Uterus (tissue), 3 donors: ENCODE measurements at regions not wholly inside any gene's neighbourhood (a gene's known extent, or its start where the extent isn't known, plus 50 kb on each side); places are given as distances from the start of the nearest gene placed in this dataset.

Experiments used
- DNase-seq, 2 donors: peaks; one replicate each; pipeline ENCODE4 v3.0.0-alpha.2; 2019 to 2020
- H3K27ac ChIP-seq, 2 donors: fragments of 200-600 bp; sonication (generic); 1 replicate in 1 of 2; 2 replicates in 1 of 2; pipeline ENCODE4 v1.5.1; 2016 to 2018
- H3K27me3 ChIP-seq, 2 donors: fragments of 200-600 bp; sonication (generic); one replicate each; pipeline ENCODE4 v1.5.1; 2018 to 2019; ENCODE audit warnings: control low read depth in 1 of 2
- H3K36me3 ChIP-seq, 2 donors: fragments of 200-600 bp; sonication (generic); one replicate each; pipeline ENCODE4 v1.5.1; 2019; ENCODE audit warnings: control low read depth in 1 of 2
- H3K4me1 ChIP-seq, 2 donors: fragments of 200-600 bp; sonication (generic); one replicate each; pipeline ENCODE4 v1.5.1; 2018 to 2019; ENCODE audit warnings: control low read depth in 1 of 2
- H3K4me3 ChIP-seq, 2 donors: fragments of 200-600 bp; sonication (generic); 1 replicate in 1 of 2; 2 replicates in 1 of 2; pipeline ENCODE4 v1.5.1; 2018 to 2019; ENCODE audit warnings: mild to moderate bottlenecking in 1 of 2
- H3K9me3 ChIP-seq, 2 donors: fragments of 200-600 bp; sonication (generic); one replicate each; pipeline ENCODE4 v1.5.1; 2019; ENCODE audit warnings: control low read depth in 1 of 2
- CTCF ChIP-seq, 4 experiments: fragments of 200-600 bp in 2 of 4; fragments of 450-650 bp in 2 of 4; sonication (generic) in 2 of 4; IDR thresholded peaks; one replicate each; pipeline ENCODE4 v1.5.1; 2016 to 2019; ENCODE audit warnings: antibody characterized with exemption in 4 of 4, mild to moderate bottlenecking in 2 of 4, moderate library complexity in 1 of 4
- POLR2A ChIP-seq, 2 donors: fragments of 450-650 bp; IDR thresholded peaks; one replicate each; pipeline ENCODE4 v1.6.1; 2016; ENCODE audit warnings: antibody characterized with exemption in 2 of 2, mild to moderate bottlenecking in 1 of 2, moderate library complexity in 1 of 2
- intact Hi-C: fragments of 100-400 bp; cut with DNase I; formaldehyde crosslinking; loops from one replicate; pipeline ENCODE4 v1.15.1; 2023; ENCODE audit warnings: low total_unique reads
- donor health status: DM: yes; HTN: yes; CAD: no.

DNA sequence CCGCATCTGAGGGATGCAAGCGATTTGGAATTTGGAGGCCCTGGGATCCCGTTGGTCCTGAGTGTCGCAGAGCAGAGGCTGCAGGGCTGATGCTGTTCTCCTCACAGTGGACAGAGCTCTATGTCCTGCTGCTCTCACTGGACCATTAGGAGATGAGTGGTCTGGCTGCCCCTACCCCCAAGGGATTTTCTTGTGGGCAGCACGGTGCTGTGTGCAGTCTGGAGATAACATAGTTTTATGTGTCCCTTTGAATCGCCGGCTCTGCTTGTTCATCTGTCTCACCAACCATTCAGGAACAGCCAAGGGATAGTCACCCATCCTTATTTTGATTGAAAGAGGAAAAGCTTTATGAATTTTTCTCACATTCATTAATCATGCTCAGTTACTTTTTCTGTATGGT is 49.9 kb downstream of the CHRM3 start:
- intact Hi-C loops = no loop called here
- Histone ChIP-seq H3K4me3 (no peak overlapping the region), H3K9me3 (no peaks in the 10 kb centered on the region), H3K36me3 (no peaks in the 10 kb centered on the region), H3K27me3 (no peaks in the 10 kb centered on the region), H3K27ac (no peak overlapping the region), H3K4me1 (no peaks in the 10 kb centered on the region)
- TF ChIP-seq POLR2A (IDR thresholded peaks at IDR 0.05) = no peak
- no peak for TF ChIP-seq CTCF (IDR thresholded peaks at IDR 0.05)
- DNase-seq = no peak

- Histone ChIP-seq H3K4me1 (no peaks in the 10 kb centered on the region), H3K36me3 (no peaks in the 10 kb centered on the region), H3K27me3 (no peaks in the 10 kb centered on the region), H3K9me3 (no peaks in the 10 kb centered on the region), H3K27ac (no peak overlapping the region), H3K4me3 (no peak overlapping the region)
- TF ChIP-seq CTCF (IDR thresholded peaks at IDR 0.05) (no peak), POLR2A (IDR thresholded peaks at IDR 0.05) (no peak)
- DNase-seq = no peak
- intact Hi-C loops = no loop called here
Observed at GRCh38 chr1:239437822-239438221, 51.5 kb downstream of the CHRM3 start.

DNA sequence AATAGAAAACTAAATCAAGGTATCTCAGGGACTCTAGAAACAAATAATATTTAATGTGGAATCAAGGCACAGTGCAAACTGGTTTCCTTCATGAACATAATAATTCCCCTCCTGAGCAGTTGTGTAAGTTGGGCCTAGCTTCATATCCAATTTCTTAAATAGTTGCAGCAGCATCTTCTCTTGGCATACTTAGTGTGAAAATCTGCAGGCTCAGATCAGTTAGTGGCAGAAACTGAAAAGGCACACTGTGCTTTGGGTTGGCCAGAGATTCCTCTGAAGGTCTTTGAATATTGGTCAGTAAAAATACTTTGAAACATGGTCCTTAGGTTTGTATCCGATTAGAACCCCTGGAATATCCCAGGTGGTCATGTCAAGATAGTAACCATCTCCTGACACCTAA is 52.5 kb downstream of the CHRM3 start:
- Histone ChIP-seq H3K4me1 (no peaks in the 10 kb centered on the region), H3K27me3 (no peaks in the 10 kb centered on the region)
- TF ChIP-seq POLR2A (IDR thresholded peaks at IDR 0.05) (no peak), CTCF (IDR thresholded peaks at IDR 0.05) (no peak)

DNA sequence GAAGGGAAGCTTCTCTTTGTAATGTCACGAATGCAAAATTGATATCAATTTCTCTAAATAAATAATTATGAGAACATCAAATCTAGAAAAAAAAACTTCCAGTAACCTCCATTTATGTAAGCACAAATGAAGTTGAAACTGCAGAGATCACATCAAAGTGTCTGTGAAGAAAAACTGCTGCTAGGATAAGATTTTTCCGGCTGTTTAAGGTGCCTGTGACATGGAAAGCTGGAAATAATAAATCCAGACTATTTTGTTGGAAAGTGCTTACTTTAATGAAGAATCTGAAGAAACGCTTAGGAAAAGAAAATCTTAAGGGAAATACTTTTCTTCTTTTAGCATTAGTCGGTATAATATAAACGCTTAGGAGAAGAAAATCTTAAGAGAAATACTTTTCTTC is 57.0 kb downstream of the CHRM3 start:
- no peaks in the 10 kb centered on the region for H3K27me3 ChIP-seq
- H3K27ac ChIP-seq = peak overlapping the region in 1 of 2 donors; percentile 58
- intact Hi-C loops = no loop called here
- no peaks in the 10 kb centered on the region for H3K4me1 ChIP-seq
- H3K4me3 ChIP-seq = no peak overlapping the region
- TF ChIP-seq CTCF (IDR thresholded peaks at IDR 0.05) = no peak
- no peak for TF ChIP-seq POLR2A (IDR thresholded peaks at IDR 0.05)
- H3K36me3 ChIP-seq = no peaks in the 10 kb centered on the region
- no peaks in the 10 kb centered on the region for H3K9me3 ChIP-seq
- DNase-seq = no peak

More for the DNA sequence above, 52.5 kb downstream of the CHRM3 start:
- H3K36me3 ChIP-seq = no peaks in the 10 kb centered on the region
- no peak for DNase-seq
- H3K4me3 ChIP-seq = no peak overlapping the region
- intact Hi-C loops = no loop called here
- H3K9me3 ChIP-seq = no peaks in the 10 kb centered on the region
- H3K27ac ChIP-seq = no peak overlapping the region

DNA sequence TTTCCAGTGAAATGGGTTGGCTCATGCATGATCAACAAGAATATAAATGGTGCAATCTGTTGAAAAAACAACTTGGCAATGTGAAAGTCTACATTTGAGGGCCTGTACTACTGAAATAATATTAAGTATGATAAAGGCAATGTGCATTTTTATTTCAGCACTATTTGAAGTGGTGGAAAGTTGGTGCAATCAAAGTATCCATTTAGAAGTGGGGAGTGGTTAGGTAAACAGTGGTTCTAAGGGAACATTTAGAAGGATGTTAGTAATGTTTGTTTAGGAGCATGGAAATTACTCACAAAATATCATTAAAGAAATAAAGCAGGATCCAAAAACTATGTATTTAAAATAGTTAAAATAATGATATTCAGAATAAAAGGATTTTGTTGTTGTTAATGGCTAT is 60.2 kb downstream of the CHRM3 start:
- Histone ChIP-seq H3K9me3 (no peaks in the 10 kb centered on the region), H3K4me3 (no peak overlapping the region), H3K4me1 (no peaks in the 10 kb centered on the region), H3K27ac (no peak overlapping the region), H3K36me3 (no peaks in the 10 kb centered on the region), H3K27me3 (no peaks in the 10 kb centered on the region)
- TF ChIP-seq CTCF (IDR thresholded peaks at IDR 0.05) (no peak), POLR2A (IDR thresholded peaks at IDR 0.05) (no peak)
- no peak for DNase-seq
- intact Hi-C loops = no loop called here
